Activated CD8-positive, alpha-beta T cell treated with anti-CD3 and anti-CD28 coated beads for 36 hours (primary cell): ENCODE measurements at regions not wholly inside any gene's neighbourhood (a gene's known extent, or its start where the extent isn't known, plus 50 kb on each side); places are given as distances from the start of the nearest gene placed in this dataset.

Experiments
- ATAC-seq: fragments of 200-7000 bp; cut with Tn5 transposase; one replicate; pipeline ENCODE4 v1.10.0; 2021; ENCODE audit warnings: mild to moderate bottlenecking, moderate library complexity
- CTCF ChIA-PET: fragments of 350-600 bp; sonication (Branson Sonifier 250); formaldehyde crosslinking; loops from one replicate; lab custom pipeline; 2021; ENCODE audit warnings: antibody characterized with exemption; lab: Charles Lee
- POLR2A ChIA-PET: fragments of 350-600 bp; sonication (Branson Sonifier 250); formaldehyde crosslinking; loops from one replicate; lab custom pipeline; 2021; ENCODE audit warnings: antibody characterized with exemption; lab: Charles Lee
- DNase-seq: peaks from one replicate; pipeline ENCODE4 v3.0.0-alpha.2; 2020
- H3K27ac Mint-ChIP-seq: one replicate; pipeline ENCODE4 v1.8.0; 2021; ENCODE audit warnings: mild to moderate bottlenecking, mixed read lengths
- H3K27me3 Mint-ChIP-seq: one replicate; pipeline ENCODE4 v1.8.0; 2021; ENCODE audit warnings: mixed read lengths
- H3K36me3 Mint-ChIP-seq: one replicate; pipeline ENCODE4 v1.8.0; 2021; ENCODE audit warnings: low read depth, mixed read lengths
- H3K4me1 Mint-ChIP-seq: one replicate; pipeline ENCODE4 v1.8.0; 2021; ENCODE audit warnings: low read depth, mixed read lengths
- H3K4me3 Mint-ChIP-seq: one replicate; pipeline ENCODE4 v1.8.0; 2021; ENCODE audit warnings: mild to moderate bottlenecking, moderate library complexity, mixed read lengths
- H3K9me3 Mint-ChIP-seq: one replicate; pipeline ENCODE4 v1.8.0; 2021; ENCODE audit warnings: mixed read lengths
- CTCF ChIP-seq: fragments of 200-600 bp; IDR thresholded peaks from one replicate; pipeline ENCODE4 v1.8.0; 2022; ENCODE audit warnings: antibody characterized with exemption, mild to moderate bottlenecking
- intact Hi-C: fragments of 100-400 bp; cut with micrococcal nuclease; formaldehyde crosslinking; loops from one replicate; pipeline ENCODE4 v1.10.0; 2022

GRCh38 chr2:133680343-133681049 is 112.2 kb upstream of the NCKAP5 start:
- POLR2A ChIA-PET = no interaction called here
- CTCF ChIA-PET = interaction anchor here (1.0 kb wide), 1 partner anchor 17 kb away, joined by 4 read pairs; no protein-coding TSS in a partner anchor
- Mint-ChIP-seq H3K27ac (no peak overlapping the region), H3K4me3 (no peak overlapping the region), H3K36me3 (no peaks in the 10 kb centered on the region), H3K9me3 (no peaks in the 10 kb centered on the region), H3K4me1 (no peaks in the 10 kb centered on the region), H3K27me3 (peaks cover 6% of the 10 kb centered on the region)
- DNase-seq = no peak
- TF ChIP-seq CTCF = no peak
- intact Hi-C loops = no loop called here
- no peak for ATAC-seq

GRCh38 chr2:133682347-133682746 is 114.1 kb upstream of the NCKAP5 start:
- intact Hi-C loops = no loop called here
- Mint-ChIP-seq H3K27me3 (peaks cover 3% of the 10 kb centered on the region), H3K9me3 (no peaks in the 10 kb centered on the region), H3K36me3 (no peaks in the 10 kb centered on the region), H3K4me1 (no peaks in the 10 kb centered on the region), H3K27ac (no peak overlapping the region), H3K4me3 (no peak overlapping the region)
- no peak for ATAC-seq
- TF ChIP-seq CTCF = no peak
- POLR2A ChIA-PET = no interaction called here
- CTCF ChIA-PET = no interaction called here
- no peak for DNase-seq

GRCh38 chr2:133682906-133683305 is 114.6 kb upstream of the NCKAP5 start:
- ChIA-PET POLR2A (no interaction called here), CTCF (no interaction called here)
- no peak for ATAC-seq
- H3K27ac Mint-ChIP-seq = no peak overlapping the region
- H3K36me3 Mint-ChIP-seq = no peaks in the 10 kb centered on the region
- no peaks in the 10 kb centered on the region for H3K9me3 Mint-ChIP-seq
- DNase-seq = no peak
- intact Hi-C loops = no loop called here
- no peak for TF ChIP-seq CTCF
- H3K4me3 Mint-ChIP-seq = no peak overlapping the region
- H3K4me1 Mint-ChIP-seq = no peaks in the 10 kb centered on the region
- H3K27me3 Mint-ChIP-seq = peaks cover 2% of the 10 kb centered on the region

- Mint-ChIP-seq H3K27ac (no peak overlapping the region), H3K36me3 (no peaks in the 10 kb centered on the region), H3K4me3 (no peak overlapping the region), H3K4me1 (no peaks in the 10 kb centered on the region), H3K27me3 (peaks cover 2% of the 10 kb centered on the region), H3K9me3 (no peaks in the 10 kb centered on the region)
- POLR2A ChIA-PET = no interaction called here
- no peak for TF ChIP-seq CTCF
- ATAC-seq (no peak), DNase-seq (no peak)
- CTCF ChIA-PET = no interaction called here
- intact Hi-C loops = no loop called here
Measured at GRCh38 chr2:133685636-133686215, 117.5 kb upstream of the NCKAP5 start.

GRCh38 chr2:133690780-133691179 is 122.5 kb upstream of the NCKAP5 start:
- H3K4me1 Mint-ChIP-seq = no peaks in the 10 kb centered on the region
- intact Hi-C loops = no loop called here
- H3K4me3 Mint-ChIP-seq = no peak overlapping the region
- H3K27me3 Mint-ChIP-seq = no peaks in the 10 kb centered on the region
- ATAC-seq (no peak), DNase-seq (no peak)
- no peak for TF ChIP-seq CTCF
- H3K9me3 Mint-ChIP-seq = peaks cover 5% of the 10 kb centered on the region
- H3K27ac Mint-ChIP-seq = no peak overlapping the region
- ChIA-PET CTCF (no interaction called here), POLR2A (no interaction called here)
- no peaks in the 10 kb centered on the region for H3K36me3 Mint-ChIP-seq
